H1 (cell line): ENCODE measurements at regions not wholly inside any gene's neighbourhood (a gene's known extent, or its start where the extent isn't known, plus 50 kb on each side); places are given as distances from the start of the nearest gene placed in this dataset.

Experiments used
- CTCF ChIA-PET: fragments of 300-600 bp; sonication (Branson Sonifier 250); formaldehyde crosslinking; loops from one replicate; lab custom pipeline; 2021; ENCODE audit not compliant: partially characterized antibody; lab: Charles Lee
- POLR2A ChIA-PET: fragments of 300-600 bp; sonication (Branson Sonifier 250); formaldehyde crosslinking; loops from one replicate; lab custom pipeline; 2021; ENCODE audit warnings: inconsistent platforms; ENCODE audit not compliant: partially characterized antibody; lab: Charles Lee
- DNase-seq, 2 experiments: peaks; one replicate each; pipeline versions ENCODE4 v3.0.0 to v3.0.0-alpha.2; 2010 to 2022; ENCODE audit warnings: low spot score in 2 of 2, low read depth in 1 of 2, mixed read lengths in 1 of 2
- FAIRE-seq: peaks from 2 replicates; lab custom pipeline; 2011; peaks lifted over from hg19 to GRCh38; lab: Jason Lieb, UNC
- H2AFZ ChIP-seq: 2 replicates; pipeline ENCODE4 v1.8.1; 2012; ENCODE audit warnings: low read length, inconsistent platforms
- H2AK5ac ChIP-seq: 2 replicates; pipeline ENCODE4 v1.6.1; 2013; ENCODE audit warnings: low read depth, low read length
- H2BK120ac ChIP-seq: replicated peaks from 2 replicates; pipeline ENCODE3; 2013; ENCODE audit warnings: low read depth, low read length, inconsistent platforms
- H2BK12ac ChIP-seq: 2 replicates; pipeline ENCODE4 v1.6.1; 2013; ENCODE audit warnings: low read depth, low read length
- H2BK15ac ChIP-seq: 2 replicates; pipeline ENCODE4 v1.6.1; 2013; ENCODE audit warnings: low read length
- H2BK20ac ChIP-seq: 2 replicates; pipeline ENCODE4 v1.6.1; 2013; ENCODE audit warnings: low read length
- H2BK5ac ChIP-seq: 2 replicates; pipeline ENCODE4 v1.6.1; 2013; ENCODE audit warnings: low read depth, low read length
- H3K14ac ChIP-seq: 2 replicates; pipeline ENCODE4 v1.6.1; 2013; ENCODE audit warnings: inconsistent platforms; ENCODE audit not compliant: insufficient read length
- H3K18ac ChIP-seq: 2 replicates; pipeline ENCODE4 v1.6.1; 2013; ENCODE audit warnings: low read length; ENCODE audit errors: extremely low read depth
- H3K23ac ChIP-seq: 2 replicates; pipeline ENCODE4 v1.6.1; 2013; ENCODE audit warnings: inconsistent platforms; ENCODE audit not compliant: insufficient read length
- H3K23me2 ChIP-seq: 2 replicates; pipeline ENCODE4 v1.6.1; 2013; ENCODE audit warnings: low read depth, low read length
- H3K27ac ChIP-seq: 2 replicates; pipeline ENCODE4 v1.6.1; 2011; ENCODE audit warnings: low read depth, low read length, inconsistent platforms
- H3K27me3 ChIP-seq, 4 experiments: replicated peaks in 1 of 4; 1 replicate in 1 of 4; 2 replicates in 3 of 4; pipeline versions ENCODE4 v1.6.1 to v1.8.1; 2011 to 2013; ENCODE audit warnings: low read length in 3 of 4, mild to moderate bottlenecking in 3 of 4, inconsistent platforms in 2 of 4, mixed read lengths in 2 of 4, moderate library complexity in 1 of 4; ENCODE audit not compliant: control insufficient read depth in 3 of 4, insufficient read depth in 3 of 4; ENCODE audit errors: extremely low read depth in 1 of 4
- H3K36me3 ChIP-seq, 4 experiments: 2 replicates each; pipeline versions ENCODE4 v1.6.1 to v1.8.1; 2011 to 2013; ENCODE audit warnings: mild to moderate bottlenecking in 4 of 4, low read length in 3 of 4, moderate library complexity in 2 of 4, control low read depth in 1 of 4, inconsistent platforms in 1 of 4; ENCODE audit not compliant: insufficient read depth in 4 of 4, control insufficient read depth in 2 of 4
- H3K4ac ChIP-seq: replicated peaks from 2 replicates; pipeline ENCODE3; 2013; ENCODE audit warnings: low read length, low read depth, mixed read lengths, inconsistent platforms; ENCODE audit not compliant: insufficient read length
- H3K4me1 ChIP-seq, 4 experiments: replicated peaks in 1 of 4; 1 replicate in 1 of 4; 2 replicates in 3 of 4; pipeline versions ENCODE4 v1.6.1 to v1.8.1; 2011 to 2013; ENCODE audit warnings: low read length in 3 of 4, inconsistent platforms in 2 of 4, mixed read lengths in 1 of 4; ENCODE audit not compliant: insufficient read depth in 4 of 4, control insufficient read depth in 3 of 4
- H3K4me2 ChIP-seq, 2 experiments: 2 replicates each; pipeline versions ENCODE4 v1.6.1 to v1.8.1; 2011 to 2013; ENCODE audit warnings: low read depth in 2 of 2, low read length in 2 of 2, control low read depth in 1 of 2, inconsistent platforms in 1 of 2, mild to moderate bottlenecking in 1 of 2; ENCODE audit not compliant: insufficient read depth in 1 of 2
- H3K4me3 ChIP-seq, 4 experiments: fragments of 200-600, 300-600 bp in 1 of 4; sonication (generic), shearing (Covaris generic), sonication (Bioruptor Twin) in 1 of 4; 2 replicates each; pipeline versions ENCODE4 v1.5.1 to v1.8.1; 2011 to 2016; ENCODE audit warnings: low read length in 4 of 4, low read depth in 3 of 4, control low read depth in 2 of 4, inconsistent platforms in 2 of 4, mild to moderate bottlenecking in 2 of 4, mixed read lengths in 1 of 4, moderate library complexity in 1 of 4; ENCODE audit not compliant: insufficient read depth in 2 of 4; ENCODE audit errors: extremely low read depth in 1 of 4
- H3K56ac ChIP-seq: replicated peaks from 2 replicates; pipeline ENCODE3; 2013; ENCODE audit warnings: low read depth, mild to moderate bottlenecking, mixed read lengths, low read length, inconsistent platforms; ENCODE audit not compliant: insufficient read length
- H3K79me1 ChIP-seq: 2 replicates; pipeline ENCODE4 v1.6.1; 2013; ENCODE audit warnings: low read depth, low read length, control low read depth
- H3K79me2 ChIP-seq, 2 experiments: 2 replicates each; pipeline versions ENCODE4 v1.6.1 to v1.8.1; 2012 to 2013; ENCODE audit warnings: low read length in 2 of 2, mild to moderate bottlenecking in 2 of 2, inconsistent platforms in 1 of 2; ENCODE audit not compliant: insufficient read depth in 2 of 2, control insufficient read depth in 1 of 2
- H3K9ac ChIP-seq, 4 experiments: replicated peaks in 1 of 4; 1 replicate in 1 of 4; 2 replicates in 3 of 4; pipeline versions ENCODE4 v1.6.1 to v1.8.1; 2011 to 2013; ENCODE audit warnings: low read depth in 3 of 4, low read length in 3 of 4, control low read depth in 2 of 4, mild to moderate bottlenecking in 2 of 4, moderate library complexity in 2 of 4, inconsistent platforms in 1 of 4; ENCODE audit errors: extremely low read depth in 1 of 4
- H3K9me3 ChIP-seq, 2 experiments: 2 replicates each; pipeline versions ENCODE4 v1.6.1 to v1.8.1; 2012 to 2013; ENCODE audit warnings: mild to moderate bottlenecking in 2 of 2, moderate library complexity in 2 of 2, control low read depth in 1 of 2, inconsistent platforms in 1 of 2, low read depth in 1 of 2, low read length in 1 of 2, mixed read lengths in 1 of 2; ENCODE audit not compliant: insufficient read depth in 2 of 2
- H4K20me1 ChIP-seq, 2 experiments: replicated peaks in 1 of 2; 2 replicates each; pipeline versions ENCODE3 to v1.8.1; 2011 to 2013; ENCODE audit warnings: inconsistent platforms in 2 of 2, low read length in 2 of 2, mild to moderate bottlenecking in 1 of 2; ENCODE audit not compliant: insufficient read depth in 2 of 2, control insufficient read depth in 1 of 2
- H4K5ac ChIP-seq: 2 replicates; pipeline ENCODE4 v1.6.1; 2013; ENCODE audit warnings: low read length, low read depth, mixed read lengths, inconsistent platforms; ENCODE audit not compliant: insufficient read length
- H4K8ac ChIP-seq: 2 replicates; pipeline ENCODE4 v1.8.0; 2013; ENCODE audit warnings: mild to moderate bottlenecking, moderate library complexity, low read length, inconsistent platforms; ENCODE audit not compliant: insufficient read depth; ENCODE audit errors: extremely low read depth
- H4K91ac ChIP-seq: replicated peaks from 2 replicates; pipeline ENCODE3; 2013; ENCODE audit warnings: low read length, mixed read lengths, inconsistent platforms; ENCODE audit not compliant: insufficient read length
- CEBPB ChIP-seq: IDR thresholded peaks from 2 replicates; pipeline ENCODE4 v1.6.1; 2012; ENCODE audit warnings: low read depth, low read length
- EZH2 ChIP-seq: fragments of 200-600 bp; sonication (generic); IDR thresholded peaks from 2 replicates; pipeline ENCODE4 v1.7.1; 2012; ENCODE audit warnings: low read depth, mild to moderate bottlenecking, moderate library complexity, low read length, inconsistent platforms; ENCODE audit not compliant: severe bottlenecking
- JUN ChIP-seq: IDR thresholded peaks from 2 replicates; pipeline ENCODE4 v1.6.1; 2011; ENCODE audit warnings: low read depth, mild to moderate bottlenecking, improper control_type of control experiment, low read length
- KDM1A ChIP-seq: fragments of 200-600, 300-600 bp; sonication (generic); IDR thresholded peaks from 2 replicates; pipeline ENCODE4 v1.7.1; 2016; ENCODE audit warnings: mild to moderate bottlenecking, low read length, borderline replicate concordance
- MAFK ChIP-seq: IDR thresholded peaks from 2 replicates; pipeline ENCODE4 v1.6.1; 2012; ENCODE audit warnings: low read depth, mild to moderate bottlenecking, improper control_type of control experiment, low read length
- MAX ChIP-seq: IDR thresholded peaks from 2 replicates; pipeline ENCODE4 v1.6.1; 2012; ENCODE audit warnings: inconsistent platforms
- NANOG ChIP-seq: IDR thresholded peaks from 2 replicates; pipeline ENCODE4 v1.6.1; 2011; ENCODE audit warnings: low read length, low read depth, mild to moderate bottlenecking, inconsistent platforms; ENCODE audit not compliant: insufficient read depth, poor library complexity, severe bottlenecking
- SAP30 ChIP-seq: fragments of 300-600 bp; sonication (generic); IDR thresholded peaks from 2 replicates; pipeline ENCODE4 v1.7.1; 2012; ENCODE audit warnings: low read length, moderate library complexity, mild to moderate bottlenecking, inconsistent platforms; ENCODE audit not compliant: insufficient read depth, insufficient replicate concordance
- SIN3A ChIP-seq, 2 experiments: IDR thresholded peaks in 1 of 2; conservative IDR thresholded peaks in 1 of 2; 2 replicates each; pipeline ENCODE4 v1.6.1; 2011 to 2012; ENCODE audit warnings: low read length in 2 of 2, improper control_type of control experiment in 1 of 2, low read depth in 1 of 2, mild to moderate bottlenecking in 1 of 2
- SP1 ChIP-seq: IDR thresholded peaks from 2 replicates; pipeline ENCODE4 v1.6.1; 2011; ENCODE audit warnings: low read depth, low read length
- YY1 ChIP-seq: IDR thresholded peaks from 2 replicates; pipeline ENCODE4 v1.6.1; 2011; ENCODE audit warnings: low read depth, mild to moderate bottlenecking, low read length
- WGBS, 2 experiments: shearing (Covaris generic) in 1 of 2; methylation state at CpG; one replicate each; pipeline versions ENCODE4 v1.1.6 to v1.1.7; 2013 to 2015; ENCODE audit warnings: low lambda C conversion rate in 2 of 2, mixed read lengths in 2 of 2, inconsistent platforms in 1 of 2, low coverage in 1 of 2, missing lambda C conversion rate in 1 of 2; ENCODE audit not compliant: insufficient replicate concordance in 2 of 2, insufficient coverage in 1 of 2, insufficient read length in 1 of 2; ENCODE audit errors: extremely low coverage in 1 of 2, missing lambda C conversion rate in 1 of 2; 5-methylcytosine and 5-hydroxymethylcytosine counted together
- TF ChIP-seq, protein P1 (sequence below), 3 experiments: IDR thresholded peaks; 1 replicate in 2 of 3; 2 replicates in 1 of 3; pipeline versions ENCODE4 v1.5.1 to v1.6.1; 2011; ENCODE audit warnings: low read length in 3 of 3, mild to moderate bottlenecking in 3 of 3, inconsistent platforms in 2 of 3, low read depth in 1 of 3, moderate library complexity in 1 of 3; ENCODE audit not compliant: insufficient read depth in 1 of 3; ENCODE audit errors: control extremely low read depth in 1 of 3

- ChIA-PET CTCF (interaction anchor here (1.4 kb wide), 1 partner anchor 15 kb away, joined by 3 read pairs; no protein-coding TSS in a partner anchor), POLR2A (no interaction called here)
- no peak overlapping the region for H2BK5ac ChIP-seq
- no peak overlapping the region for H4K5ac ChIP-seq
- no peak overlapping the region for H2BK120ac ChIP-seq
- no peak overlapping the region for H2BK20ac ChIP-seq
- FAIRE-seq (no peak), DNase-seq (no peak)
- H3K79me1 ChIP-seq: no peaks in the 10 kb centered on the region
- no peak overlapping the region for H3K27ac ChIP-seq
- H3K4me2 ChIP-seq: no peak overlapping the region
- no peak overlapping the region for H2AFZ ChIP-seq
- no peak overlapping the region for H2BK15ac ChIP-seq
- H3K18ac ChIP-seq: no peak overlapping the region
- H4K91ac ChIP-seq: no peak overlapping the region
- H3K4me3 ChIP-seq: no peak overlapping the region
- WGBS, 2 experiments: 76% methylated on average over 9 of the region's 9 CpGs; no CpG with 5 or more reads in 1 of the 2 experiments
- no peaks in the 10 kb centered on the region for H3K36me3 ChIP-seq
- peaks cover 2 to 4% of the 10 kb centered on the region in 2 experiments; a peak in 2 of 4 replicates for H3K9me3 ChIP-seq
- no peaks in the 10 kb centered on the region for H3K27me3 ChIP-seq
- H4K8ac ChIP-seq: no peak overlapping the region
- no peaks in the 10 kb centered on the region for H3K79me2 ChIP-seq
- H2BK12ac ChIP-seq: no peak overlapping the region
- no peaks in the 10 kb centered on the region for H3K4me1 ChIP-seq
- no peaks in the 10 kb centered on the region for H3K23me2 ChIP-seq
- no peaks in the 10 kb centered on the region for H4K20me1 ChIP-seq
- H3K9ac ChIP-seq: no peak overlapping the region
- no peak overlapping the region for H3K23ac ChIP-seq
- no peak overlapping the region for H3K4ac ChIP-seq
- H3K56ac ChIP-seq: no peak overlapping the region
- H2AK5ac ChIP-seq: no peak overlapping the region
- H3K14ac ChIP-seq: no peak overlapping the region
- TF ChIP-seq YY1: no peak
- TF ChIP-seq MAFK: no peak
- TF ChIP-seq MAX: no peak
- no peak for TF ChIP-seq SAP30
- TF ChIP-seq NANOG: no peak
- TF ChIP-seq KDM1A: no peak
- no peak for TF ChIP-seq SP1
- no peak for TF ChIP-seq EZH2
- no peak for TF ChIP-seq CEBPB
- TF ChIP-seq JUN: no peak
- TF ChIP-seq, protein P1, sequence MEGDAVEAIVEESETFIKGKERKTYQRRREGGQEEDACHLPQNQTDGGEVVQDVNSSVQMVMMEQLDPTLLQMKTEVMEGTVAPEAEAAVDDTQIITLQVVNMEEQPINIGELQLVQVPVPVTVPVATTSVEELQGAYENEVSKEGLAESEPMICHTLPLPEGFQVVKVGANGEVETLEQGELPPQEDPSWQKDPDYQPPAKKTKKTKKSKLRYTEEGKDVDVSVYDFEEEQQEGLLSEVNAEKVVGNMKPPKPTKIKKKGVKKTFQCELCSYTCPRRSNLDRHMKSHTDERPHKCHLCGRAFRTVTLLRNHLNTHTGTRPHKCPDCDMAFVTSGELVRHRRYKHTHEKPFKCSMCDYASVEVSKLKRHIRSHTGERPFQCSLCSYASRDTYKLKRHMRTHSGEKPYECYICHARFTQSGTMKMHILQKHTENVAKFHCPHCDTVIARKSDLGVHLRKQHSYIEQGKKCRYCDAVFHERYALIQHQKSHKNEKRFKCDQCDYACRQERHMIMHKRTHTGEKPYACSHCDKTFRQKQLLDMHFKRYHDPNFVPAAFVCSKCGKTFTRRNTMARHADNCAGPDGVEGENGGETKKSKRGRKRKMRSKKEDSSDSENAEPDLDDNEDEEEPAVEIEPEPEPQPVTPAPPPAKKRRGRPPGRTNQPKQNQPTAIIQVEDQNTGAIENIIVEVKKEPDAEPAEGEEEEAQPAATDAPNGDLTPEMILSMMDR (IDR thresholded peaks at IDR 0.05; ENCODE audit: control extremely low read depth in 1 of 3, insufficient read depth in 1 of 3, low read depth in 1 of 3, low read length in 3 of 3): no peak
- TF ChIP-seq SIN3A (conservative IDR thresholded peaks at IDR 0.05 in 1 of 2, IDR thresholded peaks at IDR 0.05 in 1 of 2; ENCODE audit: low read depth in 1 of 2, low read length in 2 of 2): no peak
Observed at GRCh38 chr6:169041078-169041477, 212.6 kb downstream of the THBS2 start.
